Neural progenitor cell (in vitro differentiated cells): ENCODE measurements at regions not wholly inside any gene's neighbourhood (a gene's known extent, or its start where the extent isn't known, plus 50 kb on each side); places are given as distances from the start of the nearest gene placed in this dataset.

Experiments used
- DNase-seq: peaks from one replicate; pipeline ENCODE4 v3.0.0-alpha.2; 2016; ENCODE audit warnings: low spot score
- H2AFZ ChIP-seq: fragments of 200-600 bp; sonication (generic); replicated peaks from 2 replicates; pipeline ENCODE4 v1.6.1; 2016; ENCODE audit warnings: antibody characterized with exemption
- H3F3A ChIP-seq: fragments of 200-600 bp; sonication (generic); 2 replicates; pipeline ENCODE4 v1.6.1; 2016; ENCODE audit warnings: antibody characterized with exemption, low read depth
- H3K27ac ChIP-seq: fragments of 200-600 bp; sonication (generic); 2 replicates; pipeline ENCODE4 v1.5.1; 2016; ENCODE audit warnings: mild to moderate bottlenecking
- H3K27me3 ChIP-seq: fragments of 200-600 bp; sonication (generic); 2 replicates; pipeline ENCODE4 v1.6.1; 2016; ENCODE audit warnings: mild to moderate bottlenecking, moderate library complexity
- H3K36me3 ChIP-seq: fragments of 200-600 bp; sonication (generic); 2 replicates; pipeline ENCODE4 v1.5.1; 2016
- H3K4me1 ChIP-seq: fragments of 200-600 bp; sonication (generic); 2 replicates; pipeline ENCODE4 v1.6.1; 2016; ENCODE audit warnings: mixed run types
- H3K4me2 ChIP-seq: fragments of 200-600 bp; sonication (generic); 2 replicates; pipeline ENCODE4 v1.6.1; 2016
- H3K4me3 ChIP-seq: fragments of 200-600 bp; sonication (generic); 2 replicates; pipeline ENCODE4 v1.5.1; 2016
- H3K79me2 ChIP-seq: fragments of 200-600 bp; sonication (generic); 2 replicates; pipeline ENCODE4 v1.6.1; 2016; ENCODE audit warnings: low read depth
- H3K9ac ChIP-seq: fragments of 200-600 bp; sonication (generic); 2 replicates; pipeline ENCODE4 v1.6.1; 2016
- H3K9me3 ChIP-seq: fragments of 200-600 bp; sonication (generic); 2 replicates; pipeline ENCODE4 v1.5.1; 2016; ENCODE audit warnings: low read depth
- H4K20me1 ChIP-seq: fragments of 200-600 bp; sonication (generic); 2 replicates; pipeline ENCODE4 v1.6.1; 2016; ENCODE audit warnings: low read depth
- H3K27ac Mint-ChIP-seq: 3 replicates; pipeline ENCODE4 v1.8.0; 2021; ENCODE audit warnings: mixed read lengths
- H3K27me3 Mint-ChIP-seq: 2 replicates; pipeline ENCODE4 v1.8.0; 2022; ENCODE audit warnings: low read depth, mild to moderate bottlenecking, inconsistent platforms, moderate library complexity, mixed read lengths; ENCODE audit not compliant: insufficient read depth
- H3K36me3 Mint-ChIP-seq: 3 replicates; pipeline ENCODE4 v1.8.0; 2021; ENCODE audit warnings: mixed read lengths
- H3K4me1 Mint-ChIP-seq: 3 replicates; pipeline ENCODE4 v1.8.0; 2021; ENCODE audit warnings: mixed read lengths
- H3K4me3 Mint-ChIP-seq: 3 replicates; pipeline ENCODE4 v1.8.0; 2021; ENCODE audit warnings: mild to moderate bottlenecking, moderate library complexity, mixed read lengths
- H3K9me3 Mint-ChIP-seq: 3 replicates; pipeline ENCODE4 v1.8.0; 2020; ENCODE audit warnings: mixed read lengths
- CTCF ChIP-seq: fragments of 200-600 bp; sonication (generic); IDR thresholded peaks from 2 replicates; pipeline ENCODE4 v1.5.1; 2017; ENCODE audit warnings: antibody characterized with exemption, mild to moderate bottlenecking
- EZH2 ChIP-seq: fragments of 200-600 bp; sonication (generic); IDR thresholded peaks from 2 replicates; pipeline ENCODE4 v1.6.1; 2017; ENCODE audit warnings: antibody characterized with exemption, mild to moderate bottlenecking, moderate library complexity
- EZH2phosphoT487 ChIP-seq: fragments of 200-600 bp; sonication (generic); IDR thresholded peaks from 2 replicates; pipeline ENCODE4 v1.6.1; 2017; ENCODE audit warnings: antibody characterized with exemption

- peaks cover 89% of the 10 kb centered on the region for H3K27me3 ChIP-seq
- H3K4me3 ChIP-seq = no peak overlapping the region
- H3K27me3 Mint-ChIP-seq = peaks cover 12% of the 10 kb centered on the region
- no peak overlapping the region for H3K27ac ChIP-seq
- peaks cover 54% of the 10 kb centered on the region for H4K20me1 ChIP-seq
- H3K36me3 Mint-ChIP-seq = no peaks in the 10 kb centered on the region
- no peaks in the 10 kb centered on the region for H3K36me3 ChIP-seq
- H3K4me1 Mint-ChIP-seq = peaks cover 92% of the 10 kb centered on the region
- H3K27ac Mint-ChIP-seq = peak overlapping the region; percentile 89
- H3K4me2 ChIP-seq = no peak overlapping the region
- no peak overlapping the region for H3K9ac ChIP-seq
- no peak overlapping the region for H2AFZ ChIP-seq
- peaks cover 2% of the 10 kb centered on the region for H3K9me3 Mint-ChIP-seq
- H3F3A ChIP-seq = peaks cover 36% of the 10 kb centered on the region
- peak overlapping the region; percentile 12 for H3K4me3 Mint-ChIP-seq
- no peaks in the 10 kb centered on the region for H3K9me3 ChIP-seq
- H3K4me1 ChIP-seq = peaks cover 55% of the 10 kb centered on the region
- no peak for TF ChIP-seq CTCF
- TF ChIP-seq EZH2 = no peak
- no peak for TF ChIP-seq EZH2phosphoT487
- H3K79me2 ChIP-seq = no peaks in the 10 kb centered on the region
- no peak for DNase-seq
These were observed 100.8 kb upstream of the MSX1 start for GRCh38 chr4:4758681-4759080.

- Histone ChIP-seq H3K79me2 (no peaks in the 10 kb centered on the region), H3K4me1 (peaks cover 26% of the 10 kb centered on the region), H3K4me2 (peak overlapping the region; percentile 18), H4K20me1 (peaks cover 22% of the 10 kb centered on the region), H3F3A (peaks cover 4% of the 10 kb centered on the region), H2AFZ (no peak overlapping the region), H3K9ac (no peak overlapping the region), H3K27me3 (peaks cover 56% of the 10 kb centered on the region), H3K27ac (no peak overlapping the region), H3K36me3 (no peaks in the 10 kb centered on the region), H3K9me3 (no peaks in the 10 kb centered on the region), H3K4me3 (no peak overlapping the region)
- DNase-seq = peak; percentile 50
- Mint-ChIP-seq H3K9me3 (peaks cover 2% of the 10 kb centered on the region), H3K4me3 (no peak overlapping the region), H3K4me1 (peaks cover 80% of the 10 kb centered on the region), H3K27ac (no peak overlapping the region), H3K36me3 (no peaks in the 10 kb centered on the region), H3K27me3 (peaks cover 16% of the 10 kb centered on the region)
- TF ChIP-seq CTCF (peak; percentile 28), EZH2 (no peak), EZH2phosphoT487 (no peak)
These were observed 104.2 kb upstream of the MSX1 start for GRCh38 chr4:4755306-4755705.

GRCh38 chr4:4754641-4755040 is 104.8 kb upstream of the MSX1 start:
- no peak overlapping the region for H3K9ac ChIP-seq
- H3K27me3 ChIP-seq = peaks cover 49% of the 10 kb centered on the region
- no peak overlapping the region for H3K4me3 ChIP-seq
- H3K9me3 Mint-ChIP-seq = peaks cover 2% of the 10 kb centered on the region
- peaks cover 74% of the 10 kb centered on the region for H3K4me1 Mint-ChIP-seq
- no peak for TF ChIP-seq EZH2phosphoT487
- no peak for TF ChIP-seq CTCF
- no peak for TF ChIP-seq EZH2
- H3K27ac ChIP-seq = no peak overlapping the region
- no peaks in the 10 kb centered on the region for H3K36me3 ChIP-seq
- no peaks in the 10 kb centered on the region for H3K36me3 Mint-ChIP-seq
- H3K4me3 Mint-ChIP-seq = peak overlapping the region; percentile 17
- H3K4me2 ChIP-seq = peak overlapping the region; percentile 18
- no peak overlapping the region for H2AFZ ChIP-seq
- no peaks in the 10 kb centered on the region for H3K79me2 ChIP-seq
- H3F3A ChIP-seq = peaks cover 4% of the 10 kb centered on the region
- peak; percentile 24 for DNase-seq
- H3K9me3 ChIP-seq = no peaks in the 10 kb centered on the region
- peaks cover 26% of the 10 kb centered on the region for H3K4me1 ChIP-seq
- H3K27ac Mint-ChIP-seq = no peak overlapping the region
- peaks cover 16% of the 10 kb centered on the region for H3K27me3 Mint-ChIP-seq
- H4K20me1 ChIP-seq = peaks cover 22% of the 10 kb centered on the region
